ENCODE measurements at regions not wholly inside any gene's neighbourhood (a gene's known extent, or its start where the extent isn't known, plus 50 kb on each side); places are given as distances from the start of the nearest gene placed in this dataset.
"Not testable (repeated sequence)": the region's sequence is repeated elsewhere in the genome, so short reads cannot be mapped to it uniquely, and the experiment has no call there.

GRCh38 chr7:79982141-79982770 lies 152.4 kb upstream of the GNAI1 start:
- no peak for DNase-seq (ENCODE audit: low read depth)

DNA sequence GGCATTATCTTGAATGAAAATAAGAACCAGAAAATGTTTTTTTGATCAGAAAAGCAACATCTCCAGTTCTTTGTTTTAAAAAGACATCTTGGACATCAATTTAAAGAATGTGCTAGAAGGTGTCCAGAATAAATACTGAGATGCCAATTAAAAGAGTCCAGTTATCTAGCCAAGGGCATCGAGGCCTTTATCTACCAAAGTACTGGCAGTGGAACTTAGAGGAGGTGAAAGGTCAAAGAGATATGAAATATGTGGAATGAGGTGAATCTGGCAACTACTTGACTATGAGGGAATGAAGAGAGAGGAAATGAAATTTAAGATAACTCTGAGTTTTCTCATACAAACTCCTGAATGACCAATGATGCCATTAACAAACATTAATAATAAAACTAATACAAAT lies 154.3 kb upstream of the GNAI1 start:
- H3K4me3 ChIP-seq (ENCODE audit: control insufficient read depth, low read depth, low read length), result no peak overlapping the region
- TF ChIP-seq, protein P1, sequence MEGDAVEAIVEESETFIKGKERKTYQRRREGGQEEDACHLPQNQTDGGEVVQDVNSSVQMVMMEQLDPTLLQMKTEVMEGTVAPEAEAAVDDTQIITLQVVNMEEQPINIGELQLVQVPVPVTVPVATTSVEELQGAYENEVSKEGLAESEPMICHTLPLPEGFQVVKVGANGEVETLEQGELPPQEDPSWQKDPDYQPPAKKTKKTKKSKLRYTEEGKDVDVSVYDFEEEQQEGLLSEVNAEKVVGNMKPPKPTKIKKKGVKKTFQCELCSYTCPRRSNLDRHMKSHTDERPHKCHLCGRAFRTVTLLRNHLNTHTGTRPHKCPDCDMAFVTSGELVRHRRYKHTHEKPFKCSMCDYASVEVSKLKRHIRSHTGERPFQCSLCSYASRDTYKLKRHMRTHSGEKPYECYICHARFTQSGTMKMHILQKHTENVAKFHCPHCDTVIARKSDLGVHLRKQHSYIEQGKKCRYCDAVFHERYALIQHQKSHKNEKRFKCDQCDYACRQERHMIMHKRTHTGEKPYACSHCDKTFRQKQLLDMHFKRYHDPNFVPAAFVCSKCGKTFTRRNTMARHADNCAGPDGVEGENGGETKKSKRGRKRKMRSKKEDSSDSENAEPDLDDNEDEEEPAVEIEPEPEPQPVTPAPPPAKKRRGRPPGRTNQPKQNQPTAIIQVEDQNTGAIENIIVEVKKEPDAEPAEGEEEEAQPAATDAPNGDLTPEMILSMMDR (IDR thresholded peaks at IDR 0.05; ENCODE audit: control insufficient read depth, insufficient read depth, low read depth, low read length, missing control alignments), result no peak
- DNase-seq (ENCODE audit: low read depth), result no peak

More at GRCh38 chr7:79982141-79982770, 152.4 kb upstream of the GNAI1 start:
- TF ChIP-seq, protein P1 (IDR thresholded peaks at IDR 0.05; ENCODE audit: control insufficient read depth, insufficient read depth, low read depth, low read length, missing control alignments), result no peak
- no peak overlapping the region for H3K4me3 ChIP-seq (ENCODE audit: control insufficient read depth, low read depth, low read length)

DNA sequence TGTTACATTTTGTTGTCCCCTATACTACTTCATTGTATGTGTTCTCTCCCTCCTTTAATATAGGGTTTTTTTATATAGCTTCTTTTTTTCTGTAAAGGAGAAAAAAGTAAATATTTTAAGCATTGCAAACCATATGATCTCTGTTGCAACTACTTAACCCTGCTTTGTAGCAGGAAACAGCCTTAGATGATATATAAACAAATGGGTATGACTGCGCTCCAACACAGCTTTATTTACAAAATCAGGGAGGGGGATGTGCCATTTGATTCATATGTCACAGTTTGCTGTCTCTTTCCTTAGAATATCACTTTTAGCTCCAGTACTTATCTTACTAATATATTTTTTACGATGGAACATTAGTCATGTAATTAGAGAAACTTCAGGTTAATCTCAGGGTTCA lies 155.2 kb upstream of the GNAI1 start:
- no peak overlapping the region for H3K4me3 ChIP-seq (ENCODE audit: control insufficient read depth, low read depth, low read length)
- TF ChIP-seq, protein P1 (IDR thresholded peaks at IDR 0.05; ENCODE audit: control insufficient read depth, insufficient read depth, low read depth, low read length, missing control alignments), result no peak
- DNase-seq (ENCODE audit: low read depth), result no peak

GRCh38 chr7:79977481-79977880 lies 157.2 kb upstream of the GNAI1 start:
- H3K4me3 ChIP-seq (ENCODE audit: control insufficient read depth, low read depth, low read length), result no peak overlapping the region
- TF ChIP-seq, protein P1 (IDR thresholded peaks at IDR 0.05; ENCODE audit: control insufficient read depth, insufficient read depth, low read depth, low read length, missing control alignments), result no peak
- DNase-seq (ENCODE audit: low read depth), result no peak

DNA sequence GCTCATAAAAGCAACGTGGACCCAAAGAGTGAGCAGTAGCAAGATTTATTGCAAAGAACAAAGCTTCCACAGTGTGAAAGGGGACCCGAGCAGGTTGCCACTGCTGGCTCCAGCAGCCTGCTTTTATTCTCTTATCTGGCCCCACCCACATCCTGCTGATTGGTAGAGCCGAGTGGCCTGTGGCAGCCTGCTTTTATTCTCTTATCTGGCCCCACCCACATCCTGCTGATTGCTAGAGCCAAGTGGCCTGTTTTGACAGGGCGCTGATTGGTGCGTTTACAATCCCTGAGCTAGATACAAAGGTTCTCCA lies 158.0 kb upstream of the GNAI1 start:
- not testable (repeated sequence) for DNase-seq (ENCODE audit: low read depth); H3K4me3 ChIP-seq (ENCODE audit: control insufficient read depth, low read depth, low read length)

DNA sequence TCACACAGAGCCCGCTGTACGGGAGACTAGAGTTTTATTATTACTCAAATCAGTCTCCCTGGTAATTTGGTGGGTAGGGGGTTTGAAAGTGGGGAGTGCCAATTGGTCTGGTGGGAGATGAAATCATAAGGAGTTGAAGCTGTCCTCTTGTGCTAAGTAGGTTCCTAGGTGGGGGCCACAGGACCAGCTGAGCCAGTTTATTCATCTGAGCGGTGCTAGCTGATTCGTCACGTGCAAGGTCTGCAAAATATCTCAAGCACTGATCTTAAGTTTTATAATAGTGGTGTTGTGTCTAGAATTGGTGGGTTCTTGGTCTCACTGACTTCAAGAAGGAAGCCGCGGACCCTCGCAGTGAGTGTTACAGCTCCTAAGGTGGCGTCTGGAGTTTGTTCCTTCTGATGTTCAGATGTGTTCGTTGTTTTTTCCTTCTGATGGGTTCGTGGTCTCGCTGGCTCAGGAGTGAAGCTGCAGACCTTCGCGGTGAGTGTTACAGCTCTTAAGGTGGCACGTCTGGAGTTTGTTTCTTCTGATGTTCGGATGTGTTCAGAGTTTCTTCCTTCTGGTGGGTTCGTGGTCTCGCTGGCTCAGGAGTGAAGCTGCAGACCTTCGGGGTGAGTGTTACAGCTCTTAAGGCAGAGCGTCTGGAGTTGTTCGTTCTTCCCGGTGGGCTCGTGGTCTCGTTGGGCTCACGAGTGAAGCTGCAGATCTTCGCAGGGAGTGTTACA lies 158.5 kb upstream of the GNAI1 start:
- DNase-seq (ENCODE audit: low read depth), result not testable (repeated sequence)

DNA sequence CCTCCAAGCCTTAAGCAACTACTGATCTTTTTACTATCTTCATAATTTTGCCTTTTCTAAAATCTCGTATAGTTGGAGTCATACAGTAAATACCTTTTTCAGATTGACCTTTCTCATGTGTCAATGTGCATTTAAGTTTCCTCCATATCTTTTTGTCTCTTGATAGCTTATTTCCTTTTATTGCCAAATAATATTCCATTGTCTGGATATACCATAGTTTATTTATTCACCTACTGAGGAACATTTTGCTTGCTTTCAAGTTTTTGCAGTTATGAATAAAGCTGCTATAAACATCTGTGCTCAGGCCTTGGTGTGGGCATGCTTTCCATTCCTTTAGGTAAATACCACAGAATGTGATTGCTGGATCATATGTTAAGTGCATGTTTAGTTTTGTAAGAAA lies 161.2 kb upstream of the GNAI1 start:
- no peak for DNase-seq (ENCODE audit: low read depth)
- TF ChIP-seq, protein P1 (IDR thresholded peaks at IDR 0.05; ENCODE audit: control insufficient read depth, insufficient read depth, low read depth, low read length, missing control alignments), result no peak
- no peak overlapping the region for H3K4me3 ChIP-seq (ENCODE audit: control insufficient read depth, low read depth, low read length)

More for the DNA sequence above, 158.5 kb upstream of the GNAI1 start:
- H3K4me3 ChIP-seq (ENCODE audit: control insufficient read depth, low read depth, low read length), result not testable (repeated sequence)

Data from AG09309 (cell line).